ENCODE measurements at regions not wholly inside any gene's neighbourhood (a gene's known extent, or its start where the extent isn't known, plus 50 kb on each side); places are given as distances from the start of the nearest gene placed in this dataset.

DNA sequence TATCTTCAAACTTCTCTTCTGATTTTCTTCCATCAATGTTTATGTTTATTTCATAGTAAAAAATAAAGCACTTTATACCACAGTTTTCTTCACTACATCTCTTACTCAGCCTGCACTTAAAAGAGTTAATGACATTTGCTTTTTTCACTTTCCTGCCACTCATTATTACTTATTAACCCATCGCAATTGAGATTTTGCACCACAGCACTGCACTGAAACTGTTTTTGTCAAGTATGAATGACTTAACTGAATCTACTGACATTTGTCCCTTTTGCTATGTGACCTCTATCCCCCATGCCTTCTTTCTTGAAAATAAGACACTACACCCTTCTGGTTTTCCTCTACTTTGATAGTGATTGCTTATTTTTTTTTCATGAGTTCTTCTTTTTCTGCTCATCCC is 739.7 kb upstream of the DPPA4 start:
- TF ChIP-seq GATA1 (IDR thresholded peaks at IDR 0.05; ENCODE audit: low read depth, low read length): no peak
- no peak for TF ChIP-seq POLR2A (IDR thresholded peaks at IDR 0.05; ENCODE audit: low read length)

All from erythroblast (primary cell).